NCI-H1417 treated with DMSO at 0.1 percent for 48 hours (cell line): ENCODE measurements at regions not wholly inside any gene's neighbourhood (a gene's known extent, or its start where the extent isn't known, plus 50 kb on each side); places are given as distances from the start of the nearest gene placed in this dataset.
A peak's percentile ranks its signal among the peaks of the same experiment; 100 is the strongest.
"Not testable (repeated sequence)": the region's sequence is repeated elsewhere in the genome, so short reads cannot be mapped to it uniquely, and the experiment has no call there.

Source experiments
- DNase-seq: peaks from one replicate; lab custom pipeline; 2025; lab: John Stamatoyannopoulos, UW

GRCh38 chr22:23395530-23396361, 184.3 kb downstream of the IGLL1 start:
- DNase-seq: no peak

DNA sequence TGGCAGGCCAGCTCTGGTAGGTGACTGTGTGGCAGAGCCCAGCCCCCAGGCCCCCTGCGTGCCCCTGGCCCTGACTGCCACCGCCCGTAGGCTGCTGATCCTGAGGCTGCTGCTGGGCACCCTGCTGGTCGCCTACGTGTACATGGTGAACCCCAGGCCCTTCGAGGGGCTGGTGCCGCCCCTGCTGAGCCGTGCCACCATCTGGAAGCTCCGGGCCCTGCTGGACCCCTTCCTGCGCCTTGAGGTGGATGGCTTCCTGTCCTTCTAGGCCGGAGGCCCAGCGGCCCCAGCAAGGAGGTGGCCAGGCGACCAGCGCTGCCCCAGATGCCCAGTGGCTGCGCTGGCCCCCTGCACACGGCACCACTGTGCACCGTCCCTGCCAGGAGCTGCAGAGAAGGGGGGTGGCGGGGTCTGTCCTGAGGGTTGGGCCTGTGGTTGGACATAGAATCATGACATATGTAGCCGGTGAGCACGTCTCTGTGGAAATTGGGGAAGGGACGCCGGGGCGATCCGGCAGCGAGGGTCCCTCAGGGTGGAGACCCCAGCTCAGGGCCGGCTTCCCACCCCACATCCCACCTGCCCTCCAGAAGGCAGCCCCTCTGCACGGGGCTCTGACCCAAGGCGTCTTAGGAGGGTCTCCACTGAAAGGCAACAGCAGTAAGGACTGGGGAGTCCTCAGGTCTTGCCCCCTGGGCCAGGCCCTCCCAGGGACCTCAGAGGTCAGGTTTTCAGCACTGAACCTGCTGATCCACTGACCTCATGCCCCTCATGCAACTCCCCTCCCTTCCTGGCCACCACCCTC, 185.4 kb downstream of the IGLL1 start:
- DNase-seq: no peak

DNA sequence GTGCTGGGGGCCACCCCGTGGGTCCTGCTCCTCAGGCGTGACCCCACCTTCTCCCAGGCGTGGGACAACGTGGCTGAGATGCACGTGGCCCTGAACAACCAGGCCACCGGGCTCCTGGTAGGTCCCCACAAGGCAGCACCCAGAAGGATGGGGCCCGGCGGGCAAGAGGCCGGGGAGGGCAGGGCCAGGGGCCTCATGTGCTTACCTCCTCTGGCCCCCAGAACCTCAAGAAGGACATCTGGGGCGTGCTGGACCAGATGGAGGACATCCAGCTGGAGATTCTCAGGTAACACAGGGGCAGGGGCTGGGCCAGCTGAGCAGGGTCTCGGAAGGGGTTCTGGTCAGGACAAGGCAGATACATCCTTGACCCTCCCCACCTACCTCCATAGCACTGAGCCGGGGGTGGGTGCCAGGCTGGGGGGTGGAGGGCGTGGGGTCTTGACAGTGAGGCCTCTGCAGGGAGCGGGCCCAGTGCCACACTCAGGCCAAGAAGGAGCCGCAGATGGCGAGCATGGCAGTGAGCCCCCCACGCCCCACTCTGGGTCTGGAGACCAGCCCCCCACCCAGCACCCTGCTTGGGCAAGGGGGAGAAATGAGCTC, 186.3 kb downstream of the IGLL1 start:
- DNase-seq: no peak

GRCh38 chr22:23393199-23393598, 186.9 kb downstream of the IGLL1 start:
- not testable (repeated sequence) for DNase-seq

GRCh38 chr22:23392420-23393121, 187.5 kb downstream of the IGLL1 start:
- DNase-seq: no peak

DNA sequence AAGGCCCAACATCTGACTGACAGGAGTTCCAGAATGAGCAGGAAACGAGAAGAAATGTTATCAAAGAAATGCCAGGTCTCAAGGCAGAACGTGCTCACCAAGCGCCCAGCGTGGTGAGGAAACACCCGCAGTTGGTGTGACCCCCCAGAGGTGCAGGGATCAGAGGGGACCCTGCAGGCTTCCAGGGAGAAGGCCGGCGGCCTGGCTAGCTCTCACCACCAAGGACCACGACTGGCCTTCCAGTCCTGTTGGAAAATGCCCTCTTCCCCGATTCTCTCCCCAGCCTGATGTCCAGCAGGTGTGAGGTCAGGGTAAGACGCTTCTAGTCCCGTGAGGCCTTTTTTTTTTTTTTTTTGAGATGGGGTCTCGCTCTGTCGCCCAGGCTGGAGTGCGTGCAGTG, 189.1 kb downstream of the IGLL1 start:
- DNase-seq: no peak

DNA sequence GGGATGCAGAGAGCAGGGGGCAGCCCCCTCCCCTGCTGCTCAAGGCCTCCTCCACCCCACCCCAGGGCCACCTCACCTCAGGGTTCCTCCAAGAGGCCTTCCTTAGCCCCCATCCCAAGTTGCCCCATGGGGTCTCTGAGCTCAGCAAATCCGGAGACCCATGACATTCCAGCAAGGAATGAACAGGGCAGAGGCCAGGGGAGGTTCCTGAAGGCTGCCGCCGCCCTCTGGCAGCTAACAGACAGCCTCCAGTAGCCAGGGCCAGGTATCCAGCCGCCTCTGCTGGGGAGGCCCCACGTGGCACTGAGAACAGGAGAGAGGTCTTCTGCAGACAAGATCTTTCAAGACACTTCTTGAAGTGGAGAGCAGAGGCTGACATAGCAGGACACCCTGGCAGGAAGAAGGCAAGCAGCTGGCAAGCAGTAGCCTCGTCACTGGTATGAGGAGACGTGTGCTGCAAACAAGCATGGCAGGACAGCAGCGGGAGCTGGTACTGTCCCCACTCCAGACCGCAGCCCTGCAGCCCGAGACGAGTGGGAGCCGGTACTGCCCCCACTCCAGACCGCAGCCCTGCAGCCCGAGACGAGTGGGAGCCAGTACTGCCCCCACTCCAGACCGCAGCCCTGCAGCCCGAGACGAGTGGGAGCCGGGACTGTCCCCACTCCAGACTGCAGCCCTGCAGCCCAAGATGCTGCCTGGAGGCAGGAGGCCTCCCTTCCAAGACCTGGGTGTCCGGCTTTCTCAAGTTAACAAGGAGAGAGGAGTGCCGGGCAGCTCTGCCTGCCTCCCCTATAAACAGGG, 190.6 kb downstream of the IGLL1 start:
- no peak for DNase-seq

DNA sequence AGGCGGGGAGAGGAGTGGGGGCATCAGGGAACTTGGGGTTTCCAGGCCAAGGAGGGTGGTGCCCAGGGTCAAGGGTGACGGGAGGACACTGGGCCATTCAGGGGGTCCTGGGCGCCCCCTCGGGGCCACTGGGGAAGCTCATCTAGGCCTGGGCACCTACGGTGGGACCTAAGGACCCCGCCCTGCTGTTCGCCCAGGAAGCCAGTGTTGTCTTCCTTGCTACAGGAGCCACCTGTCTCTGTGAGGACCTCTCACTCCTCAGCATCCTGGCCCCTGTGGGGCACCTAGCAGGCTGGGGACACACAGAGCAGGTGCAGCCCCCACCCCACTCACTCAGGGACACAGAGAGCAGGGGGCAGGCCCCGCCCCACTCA, 191.6 kb downstream of the IGLL1 start:
- no peak for DNase-seq

DNA sequence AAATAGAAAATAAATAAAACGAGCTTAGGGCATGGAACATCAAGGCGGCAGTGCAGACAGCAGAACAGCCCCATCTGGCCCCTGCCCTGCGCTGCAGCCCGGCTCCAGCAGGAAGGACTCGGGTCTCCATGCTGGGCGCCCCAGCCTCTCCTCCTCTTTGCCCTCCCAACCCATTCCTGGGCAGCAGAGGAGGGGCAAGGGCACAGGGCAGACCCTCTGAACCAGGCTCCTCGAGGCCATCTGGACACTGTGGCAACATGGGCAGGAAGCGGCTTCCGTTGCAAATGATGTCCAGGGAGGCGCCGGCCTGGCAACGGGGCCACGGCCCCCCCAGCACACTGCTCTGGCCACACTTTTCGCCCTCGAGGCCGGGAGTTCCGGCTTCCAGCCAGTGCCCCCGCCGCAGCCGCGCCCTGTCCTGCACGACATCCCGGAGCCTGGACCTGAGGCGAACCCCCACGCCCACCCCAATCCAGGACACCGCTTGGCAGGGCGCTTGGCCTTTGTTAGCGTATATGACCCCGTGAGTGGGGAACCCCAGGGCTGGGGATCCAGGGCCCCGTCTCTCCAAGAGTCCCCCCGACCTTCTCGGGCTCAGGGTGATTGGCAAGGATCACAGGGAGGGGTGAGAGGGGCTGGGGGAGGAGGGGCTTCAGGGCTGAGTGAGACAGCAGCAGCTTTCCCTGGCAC, 192.1 kb downstream of the IGLL1 start:
- DNase-seq: no peak

DNA sequence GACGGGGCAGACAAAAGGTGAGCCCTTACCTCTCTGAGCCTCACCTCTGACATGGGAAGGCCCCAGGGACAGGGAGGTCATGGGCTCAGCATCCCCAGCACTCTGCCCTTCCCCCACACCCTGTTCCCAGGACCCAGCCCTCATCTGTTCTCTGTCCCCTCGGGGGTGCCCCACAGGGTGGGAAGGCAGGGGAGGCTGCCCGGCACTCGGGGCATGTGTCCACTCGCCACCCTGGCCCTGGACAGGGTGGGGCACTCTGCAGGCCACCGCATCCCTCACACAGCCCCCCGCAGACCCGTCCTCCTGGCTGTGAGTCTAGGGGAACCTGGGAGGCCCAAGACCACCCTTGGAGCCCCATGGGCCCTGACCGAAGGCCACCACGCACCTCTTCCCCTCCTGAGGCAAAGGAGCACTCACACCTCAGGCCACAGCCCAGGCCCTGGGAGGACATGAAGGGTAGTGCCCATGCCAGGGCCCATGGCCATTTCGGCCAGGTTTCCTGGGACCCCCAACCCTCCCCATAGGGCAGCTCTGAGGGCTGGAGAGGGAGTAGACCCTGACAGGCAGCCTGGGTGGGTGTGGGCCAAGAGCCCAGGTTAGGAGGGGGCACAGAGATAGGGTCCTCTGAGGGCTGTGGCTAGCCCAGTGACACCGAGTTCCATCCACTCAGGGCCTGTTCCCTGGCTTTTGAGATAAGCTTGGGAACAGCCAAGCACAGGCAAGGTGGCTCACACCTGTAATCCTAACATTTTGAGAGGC, 193.1 kb downstream of the IGLL1 start:
- no peak for DNase-seq

- DNase-seq: peak; percentile 30
Observed at GRCh38 chr22:23385678-23386631, 194.1 kb downstream of the IGLL1 start.

GRCh38 chr22:23384923-23385677, 195.0 kb downstream of the IGLL1 start:
- DNase-seq: no peak

DNA sequence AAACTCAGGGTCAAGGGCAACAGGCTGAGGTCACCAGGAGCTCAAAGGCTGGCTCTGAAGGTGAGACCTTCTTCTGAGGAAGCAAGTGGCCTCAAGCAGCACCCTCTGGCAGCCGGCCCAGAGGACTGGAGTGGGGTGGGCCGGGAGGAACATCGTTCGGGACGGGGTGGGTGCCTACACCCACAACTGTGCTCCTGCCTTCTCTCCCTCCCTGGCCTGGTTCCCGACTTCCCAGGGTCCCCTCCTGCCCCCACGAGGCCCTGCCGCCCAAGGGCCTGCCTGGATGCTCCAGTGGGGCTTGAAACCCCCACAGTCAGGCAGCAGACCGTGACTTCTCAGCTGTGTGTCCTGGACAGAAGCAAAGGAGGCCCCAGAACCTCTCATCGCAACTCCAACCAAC, 195.7 kb downstream of the IGLL1 start:
- no peak for DNase-seq

DNA sequence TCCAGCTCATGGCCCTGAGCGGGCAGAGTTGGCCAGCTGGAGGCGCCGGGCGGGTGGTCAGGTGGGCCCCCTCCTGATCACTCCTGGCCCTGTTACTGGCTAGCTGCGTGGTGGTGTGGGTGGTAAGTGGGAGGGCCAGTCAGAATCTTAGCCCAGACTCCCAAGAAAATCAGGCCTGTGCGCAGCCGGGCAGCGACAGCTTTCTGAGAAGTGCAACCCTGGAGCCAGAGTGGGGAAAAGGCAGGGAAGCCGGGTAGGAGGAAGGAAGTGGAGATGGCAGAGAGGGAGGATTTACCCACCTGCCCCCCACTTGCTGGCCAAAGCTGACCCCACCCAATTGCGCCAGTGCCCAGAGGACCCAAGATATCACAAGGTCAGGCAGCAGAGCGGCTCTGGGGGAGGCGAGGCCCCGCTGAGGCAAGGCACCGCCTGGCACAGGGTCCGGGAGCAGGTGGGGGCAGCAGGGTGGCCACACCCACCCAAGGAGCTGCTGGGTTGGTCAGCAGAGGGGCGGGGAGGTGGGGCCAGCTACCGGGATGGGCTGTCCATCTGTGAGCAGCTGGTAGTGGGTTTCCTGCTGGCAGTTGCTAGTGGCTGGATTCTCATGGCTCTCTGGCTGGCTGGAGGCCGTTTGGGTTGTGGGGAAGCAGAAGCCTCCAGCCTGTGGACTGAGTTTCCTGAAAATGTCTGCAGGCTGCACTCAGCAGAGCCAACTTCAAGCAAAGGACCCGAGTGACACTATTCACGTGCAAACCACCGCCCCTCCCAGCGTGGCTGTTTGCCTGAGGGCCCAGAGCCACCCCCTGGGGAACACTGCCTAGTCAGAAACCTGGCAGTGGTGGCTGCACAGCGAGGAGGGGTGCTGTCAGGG, 196.4 kb downstream of the IGLL1 start:
- DNase-seq: no peak

- DNase-seq: no peak
Observed at GRCh38 chr22:23382428-23383218, 197.5 kb downstream of the IGLL1 start.

- no peak for DNase-seq
Observed at GRCh38 chr22:23381661-23382427, 198.2 kb downstream of the IGLL1 start.
